ES-I3 (cell line): ENCODE measurements at regions not wholly inside any gene's neighbourhood (a gene's known extent, or its start where the extent isn't known, plus 50 kb on each side); places are given as distances from the start of the nearest gene placed in this dataset.

Experiments
- H3K36me3 ChIP-seq: 2 replicates; pipeline ENCODE4 v1.6.1; 2013; ENCODE audit warnings: mild to moderate bottlenecking, low read length, control low read depth, moderate library complexity; ENCODE audit not compliant: insufficient read depth
- H3K4me1 ChIP-seq: 2 replicates; pipeline ENCODE4 v1.6.1; 2013; ENCODE audit warnings: mild to moderate bottlenecking, control low read depth, low read length; ENCODE audit not compliant: insufficient read depth
- H3K9ac ChIP-seq: 2 replicates; pipeline ENCODE4 v1.6.1; 2013; ENCODE audit warnings: low read depth, mild to moderate bottlenecking, low read length, moderate library complexity
- H3K9me3 ChIP-seq: 2 replicates; pipeline ENCODE4 v1.6.1; 2013; ENCODE audit warnings: mild to moderate bottlenecking, low read length, moderate library complexity; ENCODE audit not compliant: control insufficient read depth, insufficient read depth

- Histone ChIP-seq H3K9me3 (no peaks in the 10 kb centered on the region; the same call in 1 of the 2 replicates), H3K4me1 (no peaks in the 10 kb centered on the region), H3K36me3 (no peaks in the 10 kb centered on the region), H3K9ac (no peak overlapping the region)
These were observed 422.6 kb downstream of the HTR1B start for GRCh38 chr6:77040568-77041195.

GRCh38 chr6:77038807-77039206, 424.5 kb downstream of the HTR1B start:
- H3K9me3 ChIP-seq, result no peaks in the 10 kb centered on the region; the same call in 1 of the 2 replicates
- H3K4me1 ChIP-seq, result peaks cover 5% of the 10 kb centered on the region
- no peak overlapping the region for H3K9ac ChIP-seq
- no peaks in the 10 kb centered on the region for H3K36me3 ChIP-seq

DNA sequence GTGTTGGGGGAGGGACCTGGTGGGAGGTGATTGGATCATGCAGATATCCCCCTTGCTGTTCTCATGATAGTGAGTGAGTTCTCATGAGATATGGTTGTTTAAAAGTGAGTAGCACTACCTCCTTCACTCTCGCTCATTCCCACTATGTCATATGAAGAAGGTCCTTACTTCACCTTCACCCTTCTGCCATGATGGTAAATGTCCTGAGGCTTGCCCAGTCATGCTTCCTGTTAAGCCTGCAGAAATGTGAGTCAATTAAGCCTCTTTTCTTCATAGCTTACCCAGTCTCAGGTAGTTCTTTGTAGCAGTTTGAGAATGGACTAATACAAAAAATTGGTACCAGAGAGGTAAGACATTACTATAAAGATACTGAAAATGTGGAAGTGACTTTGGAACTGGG, 425.9 kb downstream of the HTR1B start:
- peaks cover 5% of the 10 kb centered on the region for H3K4me1 ChIP-seq
- no peak overlapping the region for H3K9ac ChIP-seq
- no peaks in the 10 kb centered on the region; the same call in 1 of the 2 replicates for H3K9me3 ChIP-seq
- no peaks in the 10 kb centered on the region for H3K36me3 ChIP-seq

- Histone ChIP-seq H3K9ac (no peak overlapping the region), H3K4me1 (peaks cover 5% of the 10 kb centered on the region), H3K9me3 (no peaks in the 10 kb centered on the region; the same call in 1 of the 2 replicates), H3K36me3 (no peaks in the 10 kb centered on the region)
These were observed 426.9 kb downstream of the HTR1B start for GRCh38 chr6:77036400-77036799.

DNA sequence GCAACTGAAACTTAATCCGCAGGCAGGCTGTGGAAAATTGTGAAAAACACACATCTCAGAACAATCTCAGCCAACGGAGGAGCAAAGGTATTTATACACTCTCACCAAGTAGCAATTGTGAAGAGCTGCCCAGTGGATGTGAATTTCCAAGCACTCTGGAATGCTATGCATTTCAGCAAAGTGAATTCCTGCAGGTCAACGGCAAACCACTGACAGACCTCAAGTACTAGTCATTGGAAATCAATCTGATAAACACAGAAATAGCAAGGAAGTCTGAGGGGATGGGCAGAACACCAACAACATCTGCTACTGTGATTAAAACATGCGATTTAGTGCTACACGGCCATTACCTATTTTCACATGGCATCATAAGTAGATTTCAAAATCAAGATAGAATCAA, 429.1 kb downstream of the HTR1B start:
- no peaks in the 10 kb centered on the region; the same call in 1 of the 2 replicates for H3K9me3 ChIP-seq
- peaks cover 5% of the 10 kb centered on the region for H3K4me1 ChIP-seq
- no peaks in the 10 kb centered on the region for H3K36me3 ChIP-seq
- H3K9ac ChIP-seq, result no peak overlapping the region

- Histone ChIP-seq H3K4me1 (peaks cover 5% of the 10 kb centered on the region), H3K36me3 (no peaks in the 10 kb centered on the region), H3K9me3 (no peaks in the 10 kb centered on the region), H3K9ac (no peak overlapping the region)
These were observed 432.2 kb downstream of the HTR1B start for GRCh38 chr6:77030929-77031674.

DNA sequence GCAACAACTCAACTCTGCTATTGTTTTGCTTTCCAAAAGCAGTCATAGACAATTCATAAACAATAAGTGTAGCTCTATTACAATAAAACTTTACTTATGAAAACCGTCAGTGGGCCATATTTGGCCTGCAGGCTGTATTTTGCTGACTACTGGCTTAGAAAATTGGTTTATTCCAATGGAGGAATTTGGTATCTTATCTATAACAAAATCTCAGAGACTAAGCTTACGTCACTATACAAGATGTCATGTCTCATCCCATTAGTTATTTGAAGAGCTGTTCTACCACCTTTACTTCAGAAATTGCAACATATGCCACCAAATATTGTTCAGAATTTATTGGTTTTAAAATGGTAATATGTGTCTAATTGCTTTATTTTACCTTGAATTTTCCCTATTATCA, 436.9 kb downstream of the HTR1B start:
- H3K4me1 ChIP-seq, result no peaks in the 10 kb centered on the region
- H3K36me3 ChIP-seq, result no peaks in the 10 kb centered on the region
- no peak overlapping the region for H3K9ac ChIP-seq
- H3K9me3 ChIP-seq, result no peaks in the 10 kb centered on the region

GRCh38 chr6:77025736-77026223, 437.5 kb downstream of the HTR1B start:
- Histone ChIP-seq H3K4me1 (no peaks in the 10 kb centered on the region), H3K36me3 (no peaks in the 10 kb centered on the region), H3K9me3 (no peaks in the 10 kb centered on the region), H3K9ac (no peak overlapping the region)

DNA sequence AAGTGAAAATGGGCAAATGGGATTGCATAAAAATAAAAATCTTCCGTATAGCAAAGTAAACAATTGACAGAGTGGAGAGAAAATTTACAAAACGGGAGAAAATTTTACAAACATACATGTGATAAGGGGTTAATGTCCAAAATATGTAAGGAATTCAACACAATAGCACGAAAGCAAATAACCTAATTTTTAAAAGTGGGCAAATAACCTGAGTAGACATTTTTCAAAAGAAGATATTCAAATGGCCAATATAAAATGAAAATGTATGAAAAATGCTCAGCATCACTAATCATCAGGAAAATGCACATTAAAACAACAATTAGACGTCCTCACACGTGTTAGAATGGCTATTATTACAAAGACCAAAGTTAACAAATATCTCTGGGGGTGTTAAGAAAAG, 441.5 kb downstream of the HTR1B start:
- H3K4me1 ChIP-seq, result no peaks in the 10 kb centered on the region
- H3K36me3 ChIP-seq, result no peaks in the 10 kb centered on the region
- H3K9ac ChIP-seq, result no peak overlapping the region
- H3K9me3 ChIP-seq, result no peaks in the 10 kb centered on the region

DNA sequence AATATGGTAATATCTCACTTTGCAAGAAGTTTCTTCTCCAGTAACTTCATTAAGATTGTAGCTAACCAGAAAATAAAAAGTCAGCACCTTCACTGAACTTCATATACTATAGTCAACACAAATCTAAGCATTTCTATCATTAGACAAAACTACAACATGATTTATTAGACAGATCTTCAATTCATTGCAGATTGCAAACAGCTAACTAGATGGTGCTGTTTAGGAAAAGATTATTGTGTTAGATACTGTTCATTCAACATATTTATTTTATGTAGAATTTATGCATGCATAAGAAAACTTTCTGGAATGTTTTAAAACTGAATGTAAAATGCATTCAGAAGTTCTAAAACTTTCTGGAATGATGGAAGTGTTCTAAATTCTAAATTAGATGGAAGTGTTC, 442.1 kb downstream of the HTR1B start:
- Histone ChIP-seq H3K36me3 (no peaks in the 10 kb centered on the region), H3K9ac (no peak overlapping the region), H3K4me1 (no peaks in the 10 kb centered on the region), H3K9me3 (no peaks in the 10 kb centered on the region)

- no peaks in the 10 kb centered on the region for H3K9me3 ChIP-seq
- no peak overlapping the region for H3K9ac ChIP-seq
- no peaks in the 10 kb centered on the region for H3K4me1 ChIP-seq
- no peaks in the 10 kb centered on the region for H3K36me3 ChIP-seq
These were observed 444.2 kb downstream of the HTR1B start for GRCh38 chr6:77019081-77019480.

DNA sequence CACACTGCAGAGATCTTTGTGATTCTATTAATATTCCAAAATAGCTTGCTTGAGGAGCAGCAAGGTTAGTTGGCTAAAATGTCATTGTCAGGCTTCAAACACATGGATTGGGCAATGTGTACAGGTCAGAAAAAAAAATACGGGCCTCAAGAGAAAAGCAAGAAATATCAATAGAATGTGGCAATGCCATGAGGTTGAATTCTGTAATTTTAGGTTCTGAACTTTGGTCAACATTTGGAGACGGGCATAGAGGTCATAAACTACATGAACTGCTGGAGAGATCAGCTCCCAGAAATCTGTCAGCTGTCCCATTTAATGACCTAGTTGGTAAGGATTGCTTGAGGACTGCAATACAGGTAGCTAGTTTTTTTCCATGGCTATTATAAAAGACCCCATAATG, 445.8 kb downstream of the HTR1B start:
- no peaks in the 10 kb centered on the region for H3K4me1 ChIP-seq
- no peaks in the 10 kb centered on the region for H3K9me3 ChIP-seq
- no peaks in the 10 kb centered on the region for H3K36me3 ChIP-seq
- no peak overlapping the region for H3K9ac ChIP-seq

GRCh38 chr6:77015350-77015749, 447.9 kb downstream of the HTR1B start:
- no peak overlapping the region for H3K9ac ChIP-seq
- H3K36me3 ChIP-seq, result no peaks in the 10 kb centered on the region
- H3K9me3 ChIP-seq, result no peaks in the 10 kb centered on the region
- no peaks in the 10 kb centered on the region for H3K4me1 ChIP-seq

- no peaks in the 10 kb centered on the region for H3K9me3 ChIP-seq
- no peaks in the 10 kb centered on the region for H3K36me3 ChIP-seq
- no peaks in the 10 kb centered on the region for H3K4me1 ChIP-seq
- no peak overlapping the region for H3K9ac ChIP-seq
These were observed 451.3 kb downstream of the HTR1B start for GRCh38 chr6:77011929-77012545.
